HG03095 (cell line): ENCODE measurements at regions not wholly inside any gene's neighbourhood (a gene's known extent, or its start where the extent isn't known, plus 50 kb on each side); places are given as distances from the start of the nearest gene placed in this dataset.

Experiments
- ATAC-seq: cut with Tn5 transposase; IDR thresholded peaks from one replicate; pipeline ENCODE4 v1.9.1; 2021; ENCODE audit warnings: moderate library complexity; ENCODE audit not compliant: unreplicated experiment

DNA sequence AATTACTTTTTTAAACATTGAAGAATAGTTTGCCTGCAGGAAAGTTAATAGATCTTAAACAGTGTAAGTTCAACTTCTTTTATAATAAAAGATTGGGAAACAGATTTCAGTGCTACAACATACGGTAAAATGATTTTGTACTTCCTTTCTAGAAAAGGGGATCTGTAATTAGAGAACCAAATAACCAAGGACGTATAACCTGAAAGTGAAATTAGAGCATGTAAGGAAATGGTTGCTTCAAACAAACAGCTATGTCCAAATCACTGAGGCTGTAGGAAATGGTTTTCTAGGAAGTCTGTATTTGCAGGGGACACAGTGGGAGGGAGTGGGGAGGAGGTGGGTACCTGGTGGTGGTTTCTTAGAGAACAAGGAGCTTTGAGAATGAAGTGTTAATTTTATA, 57.9 kb upstream of the EXOC6 start:
- ATAC-seq: no peak

DNA sequence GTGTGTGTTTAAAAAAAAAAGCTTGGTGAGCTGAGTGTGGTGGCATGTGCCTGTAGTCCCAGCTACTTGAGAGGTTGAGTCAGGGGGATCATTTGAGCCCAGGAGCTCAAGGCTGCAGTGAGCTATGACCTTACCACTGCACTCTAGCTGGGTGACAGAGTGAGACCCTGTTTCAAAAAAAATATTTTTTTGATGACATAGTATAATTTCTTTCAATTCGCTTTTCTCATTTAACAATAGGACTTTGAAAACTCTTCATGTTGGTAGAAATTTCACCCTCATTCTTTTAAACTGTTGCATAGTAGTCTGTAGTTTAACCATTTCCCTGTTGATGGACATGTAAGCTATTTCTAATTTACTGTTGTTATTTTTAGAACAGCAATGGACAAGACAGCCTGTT, 55.7 kb upstream of the EXOC6 start:
- no peak for ATAC-seq
